OCI-LY3 (cell line): ENCODE measurements at regions not wholly inside any gene's neighbourhood (a gene's known extent, or its start where the extent isn't known, plus 50 kb on each side); places are given as distances from the start of the nearest gene placed in this dataset.

Experiments
- H2AFZ ChIP-seq: fragments of 200-600, 300-600 bp; shearing (Covaris generic); 2 replicates; pipeline ENCODE4 v1.6.0; 2014; ENCODE audit warnings: antibody characterized with exemption, low read depth, low read length
- H3K27ac ChIP-seq: fragments of 200-600, 300-600 bp; sonication (generic); 2 replicates; pipeline ENCODE4 v1.5.1; 2014; ENCODE audit warnings: mild to moderate bottlenecking, low read length, moderate library complexity, mixed read lengths
- H3K27me3 ChIP-seq: fragments of 200-600, 300-600 bp; sonication (generic); 2 replicates; pipeline ENCODE4 v1.6.1; 2014; ENCODE audit warnings: low read depth, low read length, mixed read lengths
- H3K36me3 ChIP-seq: fragments of 200-600, 300-600 bp; sonication (generic); replicated peaks from 2 replicates; pipeline ENCODE3; 2014; ENCODE audit warnings: low read depth, low read length, mixed read lengths
- H3K4me1 ChIP-seq: fragments of 300-600, 200-600 bp; sonication (generic); 2 replicates; pipeline ENCODE4 v1.6.1; 2014; ENCODE audit warnings: low read length, mixed read lengths
- H3K4me2 ChIP-seq: fragments of 200-600, 300-600 bp; sonication (generic); 2 replicates; pipeline ENCODE4 v1.6.1; 2014; ENCODE audit warnings: low read length, mixed read lengths
- H3K4me3 ChIP-seq: fragments of 300-600, 200-600 bp; sonication (generic); 2 replicates; pipeline ENCODE4 v1.5.1; 2014; ENCODE audit warnings: antibody characterized with exemption, mild to moderate bottlenecking, low read length, moderate library complexity
- H3K79me2 ChIP-seq: fragments of 300-600, 200-600 bp; shearing (Covaris generic); 2 replicates; pipeline ENCODE4 v1.6.1; 2014; ENCODE audit warnings: mild to moderate bottlenecking, low read length, mixed read lengths
- H3K9ac ChIP-seq: fragments of 300-600, 200-600 bp; shearing (Covaris generic); 2 replicates; pipeline ENCODE4 v1.6.0; 2014; ENCODE audit warnings: mild to moderate bottlenecking, low read length, moderate library complexity
- H3K9me3 ChIP-seq: fragments of 200-600, 300-600 bp; shearing (Covaris generic); 2 replicates; pipeline ENCODE4 v1.6.1; 2014; ENCODE audit warnings: low read length, mixed read lengths; ENCODE audit not compliant: insufficient read depth
- H4K20me1 ChIP-seq: fragments of 200-600, 300-600 bp; sonication (generic); 2 replicates; pipeline ENCODE4 v1.6.1; 2016; ENCODE audit warnings: low read length, mixed read lengths; ENCODE audit not compliant: insufficient read depth
- CTCF ChIP-seq: fragments of 200-600, 300-600 bp; sonication (generic); IDR thresholded peaks from 2 replicates; pipeline ENCODE4 v1.5.1; 2014; ENCODE audit warnings: antibody characterized with exemption, low read length, low read depth
- EZH2phosphoT487 ChIP-seq: fragments of 200-600 bp; shearing (Covaris generic); IDR thresholded peaks from 2 replicates; pipeline ENCODE4 v1.6.1; 2018; ENCODE audit warnings: antibody characterized with exemption, mixed run types, low read depth

GRCh38 chr10:10365676-10366075 lies 652.0 kb upstream of the CELF2 start:
- H3K9me3 ChIP-seq: no peaks in the 10 kb centered on the region
- no peak overlapping the region for H3K4me2 ChIP-seq
- H3K36me3 ChIP-seq: no peaks in the 10 kb centered on the region
- H3K27ac ChIP-seq: no peak overlapping the region
- no peaks in the 10 kb centered on the region for H3K27me3 ChIP-seq
- H3K9ac ChIP-seq: no peak overlapping the region
- H3K4me1 ChIP-seq: no peaks in the 10 kb centered on the region
- no peak for TF ChIP-seq EZH2phosphoT487
- TF ChIP-seq CTCF: no peak
- no peaks in the 10 kb centered on the region for H3K79me2 ChIP-seq
- no peak overlapping the region for H2AFZ ChIP-seq
- H3K4me3 ChIP-seq: no peak overlapping the region
- H4K20me1 ChIP-seq: no peaks in the 10 kb centered on the region

- Histone ChIP-seq H3K9me3 (no peaks in the 10 kb centered on the region), H3K27ac (no peak overlapping the region), H3K36me3 (no peaks in the 10 kb centered on the region), H3K4me3 (no peak overlapping the region), H3K27me3 (no peaks in the 10 kb centered on the region), H3K9ac (no peak overlapping the region), H2AFZ (no peak overlapping the region), H4K20me1 (no peaks in the 10 kb centered on the region), H3K4me1 (no peaks in the 10 kb centered on the region), H3K79me2 (no peaks in the 10 kb centered on the region), H3K4me2 (no peak overlapping the region)
- TF ChIP-seq EZH2phosphoT487: no peak
- TF ChIP-seq CTCF: no peak
These were observed 650.8 kb upstream of the CELF2 start for GRCh38 chr10:10366836-10367235.

GRCh38 chr10:10367264-10367663 lies 650.4 kb upstream of the CELF2 start:
- Histone ChIP-seq H3K9me3 (no peaks in the 10 kb centered on the region), H3K4me3 (no peak overlapping the region), H4K20me1 (no peaks in the 10 kb centered on the region), H3K9ac (no peak overlapping the region), H3K79me2 (no peaks in the 10 kb centered on the region), H2AFZ (no peak overlapping the region), H3K36me3 (no peaks in the 10 kb centered on the region), H3K4me2 (no peak overlapping the region), H3K27me3 (no peaks in the 10 kb centered on the region), H3K27ac (no peak overlapping the region), H3K4me1 (no peaks in the 10 kb centered on the region)
- TF ChIP-seq CTCF (no peak), EZH2phosphoT487 (no peak)

GRCh38 chr10:10368951-10369576 lies 648.6 kb upstream of the CELF2 start:
- Histone ChIP-seq H3K36me3 (no peaks in the 10 kb centered on the region), H3K27me3 (no peaks in the 10 kb centered on the region), H3K79me2 (no peaks in the 10 kb centered on the region), H3K9ac (no peak overlapping the region), H4K20me1 (no peaks in the 10 kb centered on the region), H3K4me2 (no peak overlapping the region), H3K27ac (no peak overlapping the region), H2AFZ (no peak overlapping the region), H3K4me3 (no peak overlapping the region), H3K9me3 (no peaks in the 10 kb centered on the region), H3K4me1 (no peaks in the 10 kb centered on the region)
- TF ChIP-seq CTCF (no peak), EZH2phosphoT487 (no peak)
